ENCODE measurements at regions not wholly inside any gene's neighbourhood (a gene's known extent, or its start where the extent isn't known, plus 50 kb on each side); places are given as distances from the start of the nearest gene placed in this dataset.
"Not testable (repeated sequence)": the region's sequence is repeated elsewhere in the genome, so short reads cannot be mapped to it uniquely, and the experiment has no call there.

DNA sequence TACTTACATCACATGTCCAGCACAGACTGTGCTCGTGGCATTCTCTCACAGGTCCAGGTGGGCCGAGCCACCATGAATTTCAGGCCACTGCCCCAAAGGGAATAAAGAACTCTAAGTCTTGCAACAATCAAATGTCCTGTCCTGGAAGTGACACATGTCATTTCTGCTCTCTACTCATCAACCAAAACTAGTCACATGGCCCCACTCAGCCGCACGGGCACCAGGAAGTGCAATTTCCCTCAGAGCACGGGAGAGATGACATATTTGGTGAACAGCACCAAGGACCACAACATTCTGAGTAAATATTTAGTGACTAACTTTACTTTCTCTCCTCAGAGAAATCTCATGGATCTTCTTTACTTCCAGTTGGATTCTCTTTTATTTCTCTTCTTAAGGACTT lies 131.1 kb upstream of the TUT7 start:
- Histone ChIP-seq H3K27ac (ENCODE audit: low read depth in 2 of 2, low read length in 2 of 2) (no peak overlapping the region), H3K9me3 (ENCODE audit: control insufficient read depth in 2 of 2, low read length in 2 of 2) (no peaks in the 10 kb centered on the region), H3K36me3 (ENCODE audit: control insufficient read depth in 2 of 2, insufficient read depth in 2 of 2, low read length in 2 of 2) (no peaks in the 10 kb centered on the region), H3K4me1 (ENCODE audit: control insufficient read depth in 2 of 2, insufficient read depth in 2 of 2, low read length in 2 of 2) (no peaks in the 10 kb centered on the region), H3K27me3 (ENCODE audit: control insufficient read depth in 2 of 2, insufficient read depth in 2 of 2, low read length in 2 of 2) (no peaks in the 10 kb centered on the region), H3K9ac (ENCODE audit: low read depth in 1 of 2, low read length in 2 of 2) (no peak overlapping the region), H3K4me3 (ENCODE audit: low read length in 2 of 2) (no peak overlapping the region)

DNA sequence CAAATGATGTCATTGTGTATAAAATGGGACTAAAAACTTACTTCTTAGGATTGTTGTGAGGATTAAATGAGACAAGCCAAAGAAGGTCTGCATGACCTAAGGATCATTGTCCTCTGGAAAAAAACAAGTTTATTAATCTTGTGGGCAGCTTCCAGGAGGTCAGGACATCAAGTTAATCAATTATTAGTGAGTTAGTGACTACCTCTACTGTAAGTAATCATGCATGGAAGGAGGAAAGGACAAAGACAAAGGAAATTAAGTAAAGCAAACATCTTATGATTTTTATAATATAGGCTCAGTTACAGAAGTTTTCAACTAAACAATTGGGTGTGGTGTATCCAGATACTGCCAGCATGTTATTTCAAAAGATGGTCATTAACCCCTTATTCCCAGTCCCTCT lies 129.3 kb upstream of the TUT7 start:
- Histone ChIP-seq H3K27me3 (ENCODE audit: control insufficient read depth in 2 of 2, insufficient read depth in 2 of 2, low read length in 2 of 2) (no peaks in the 10 kb centered on the region), H3K36me3 (ENCODE audit: control insufficient read depth in 2 of 2, insufficient read depth in 2 of 2, low read length in 2 of 2) (no peaks in the 10 kb centered on the region), H3K4me3 (ENCODE audit: low read length in 2 of 2) (no peak overlapping the region)

GRCh38 chr9:86481466-86481865 lies 127.3 kb upstream of the TUT7 start:
- Histone ChIP-seq H3K4me3 (ENCODE audit: low read length in 2 of 2) (no peak overlapping the region), H3K36me3 (ENCODE audit: control insufficient read depth in 2 of 2, insufficient read depth in 2 of 2, low read length in 2 of 2) (no peaks in the 10 kb centered on the region), H3K27ac (ENCODE audit: low read depth in 2 of 2, low read length in 2 of 2) (no peak overlapping the region), H3K4me1 (ENCODE audit: control insufficient read depth in 2 of 2, insufficient read depth in 2 of 2, low read length in 2 of 2) (no peaks in the 10 kb centered on the region), H3K27me3 (ENCODE audit: control insufficient read depth in 2 of 2, insufficient read depth in 2 of 2, low read length in 2 of 2) (no peaks in the 10 kb centered on the region), H3K9me3 (ENCODE audit: control insufficient read depth in 2 of 2, low read length in 2 of 2) (no peaks in the 10 kb centered on the region), H3K9ac (ENCODE audit: low read depth in 1 of 2, low read length in 2 of 2) (no peak overlapping the region)

More for the DNA sequence above, 129.3 kb upstream of the TUT7 start:
- Histone ChIP-seq H3K27ac (ENCODE audit: low read depth in 2 of 2, low read length in 2 of 2) (no peak overlapping the region), H3K4me1 (ENCODE audit: control insufficient read depth in 2 of 2, insufficient read depth in 2 of 2, low read length in 2 of 2) (no peaks in the 10 kb centered on the region), H3K9ac (ENCODE audit: low read depth in 1 of 2, low read length in 2 of 2) (no peak overlapping the region), H3K9me3 (ENCODE audit: control insufficient read depth in 2 of 2, low read length in 2 of 2) (no peaks in the 10 kb centered on the region)

GRCh38 chr9:86475255-86475654 lies 121.0 kb upstream of the TUT7 start:
- not testable (repeated sequence) for H3K9me3 ChIP-seq (ENCODE audit: control insufficient read depth in 2 of 2, low read length in 2 of 2); H3K36me3 ChIP-seq (ENCODE audit: control insufficient read depth in 2 of 2, insufficient read depth in 2 of 2, low read length in 2 of 2); H3K9ac ChIP-seq (ENCODE audit: low read depth in 1 of 2, low read length in 2 of 2); H3K4me3 ChIP-seq (ENCODE audit: low read length in 2 of 2); H3K27ac ChIP-seq (ENCODE audit: low read depth in 2 of 2, low read length in 2 of 2); H3K27me3 ChIP-seq (ENCODE audit: control insufficient read depth in 2 of 2, insufficient read depth in 2 of 2, low read length in 2 of 2); H3K4me1 ChIP-seq (ENCODE audit: control insufficient read depth in 2 of 2, insufficient read depth in 2 of 2, low read length in 2 of 2)

DNA sequence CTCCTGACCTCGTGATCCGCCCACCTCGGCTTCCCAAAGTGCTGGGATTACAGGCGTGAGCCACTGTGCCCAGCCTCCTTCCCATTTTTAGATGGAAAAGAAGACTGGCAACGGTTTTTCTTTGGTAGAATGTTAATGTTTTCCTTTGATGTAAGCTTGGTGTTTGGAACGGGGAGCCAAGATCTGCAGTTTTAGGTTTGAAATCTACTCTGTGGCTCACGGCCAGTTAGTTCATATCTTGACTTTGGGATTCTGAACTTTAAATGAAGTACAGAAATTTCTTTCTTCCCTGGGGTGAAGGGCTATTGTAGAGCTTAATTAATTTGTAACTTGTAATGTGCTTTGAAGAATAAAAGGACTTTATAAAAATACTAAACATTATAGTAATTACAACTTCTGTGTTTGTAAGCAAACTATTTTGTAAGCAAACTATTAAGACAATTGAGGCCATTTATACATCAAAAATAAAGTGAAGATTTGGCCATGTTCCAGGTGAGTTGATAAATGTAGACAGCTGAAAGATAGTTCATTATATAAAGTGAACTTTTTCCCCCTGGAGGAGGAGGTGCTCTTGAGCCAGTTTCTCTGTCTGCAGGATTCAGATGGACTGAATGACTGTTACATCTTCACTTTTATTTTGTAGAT lies 117.1 kb upstream of the TUT7 start:
- H3K4me1 ChIP-seq (ENCODE audit: control insufficient read depth in 2 of 2, insufficient read depth in 2 of 2, low read length in 2 of 2) = no peaks in the 10 kb centered on the region
- H3K9ac ChIP-seq (ENCODE audit: low read depth in 1 of 2, low read length in 2 of 2) = no peak overlapping the region
- no peaks in the 10 kb centered on the region for H3K27me3 ChIP-seq (ENCODE audit: control insufficient read depth in 2 of 2, insufficient read depth in 2 of 2, low read length in 2 of 2)
- H3K9me3 ChIP-seq (ENCODE audit: control insufficient read depth in 2 of 2, low read length in 2 of 2) = no peaks in the 10 kb centered on the region
- H3K4me3 ChIP-seq (ENCODE audit: low read length in 2 of 2) = no peak overlapping the region
- H3K27ac ChIP-seq (ENCODE audit: low read depth in 2 of 2, low read length in 2 of 2) = no peak overlapping the region
- H3K36me3 ChIP-seq (ENCODE audit: control insufficient read depth in 2 of 2, insufficient read depth in 2 of 2, low read length in 2 of 2) = no peaks in the 10 kb centered on the region

GRCh38 chr9:86470326-86470725 lies 116.1 kb upstream of the TUT7 start:
- Histone ChIP-seq H3K27me3 (ENCODE audit: control insufficient read depth in 2 of 2, insufficient read depth in 2 of 2, low read length in 2 of 2) (no peaks in the 10 kb centered on the region), H3K9me3 (ENCODE audit: control insufficient read depth in 2 of 2, low read length in 2 of 2) (no peaks in the 10 kb centered on the region), H3K4me3 (ENCODE audit: low read length in 2 of 2) (no peak overlapping the region), H3K27ac (ENCODE audit: low read depth in 2 of 2, low read length in 2 of 2) (no peak overlapping the region), H3K36me3 (ENCODE audit: control insufficient read depth in 2 of 2, insufficient read depth in 2 of 2, low read length in 2 of 2) (no peaks in the 10 kb centered on the region), H3K4me1 (ENCODE audit: control insufficient read depth in 2 of 2, insufficient read depth in 2 of 2, low read length in 2 of 2) (no peaks in the 10 kb centered on the region), H3K9ac (ENCODE audit: low read depth in 1 of 2, low read length in 2 of 2) (no peak overlapping the region)

DNA sequence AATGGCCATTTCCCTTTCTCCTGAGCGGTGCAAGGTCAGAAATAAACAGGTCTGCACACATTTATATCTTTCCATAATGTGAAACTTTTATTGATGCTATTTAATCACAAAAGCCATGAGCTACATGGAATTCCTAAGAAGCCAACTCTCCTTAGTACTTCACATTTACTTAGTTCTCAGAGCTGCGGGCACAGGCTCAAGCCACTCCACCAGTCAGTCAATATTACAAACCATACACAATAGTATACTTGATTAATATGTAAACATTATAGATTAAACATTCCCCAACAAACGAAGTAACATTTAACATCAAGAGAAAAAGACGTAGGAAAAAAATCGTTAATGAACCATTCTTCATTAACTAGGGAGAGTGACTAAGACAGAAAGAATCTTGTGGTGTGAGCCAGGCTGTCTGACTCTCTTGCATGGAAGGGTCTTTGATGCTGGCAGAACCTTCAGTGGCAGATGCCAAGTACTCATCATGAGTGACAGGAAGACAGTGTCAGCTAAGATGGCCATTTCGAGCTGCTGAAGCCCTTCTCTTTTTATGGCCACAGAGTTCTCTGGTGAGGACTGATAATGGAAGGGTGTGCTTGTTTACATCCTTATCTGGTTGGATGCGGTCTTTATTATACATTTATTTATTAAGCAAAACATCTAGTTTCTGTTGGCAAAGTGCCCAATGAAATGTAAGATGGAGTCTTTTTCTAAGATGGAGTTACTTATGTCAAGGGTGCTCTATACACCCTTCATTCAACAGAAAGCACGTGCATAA lies 115.5 kb upstream of the TUT7 start:
- H3K4me3 ChIP-seq (ENCODE audit: low read length in 2 of 2) = no peak overlapping the region
- H3K9ac ChIP-seq (ENCODE audit: low read depth in 1 of 2, low read length in 2 of 2) = no peak overlapping the region
- H3K9me3 ChIP-seq (ENCODE audit: control insufficient read depth in 2 of 2, low read length in 2 of 2) = no peaks in the 10 kb centered on the region
- H3K4me1 ChIP-seq (ENCODE audit: control insufficient read depth in 2 of 2, insufficient read depth in 2 of 2, low read length in 2 of 2) = no peaks in the 10 kb centered on the region
- H3K27me3 ChIP-seq (ENCODE audit: control insufficient read depth in 2 of 2, insufficient read depth in 2 of 2, low read length in 2 of 2) = no peaks in the 10 kb centered on the region
- no peaks in the 10 kb centered on the region for H3K36me3 ChIP-seq (ENCODE audit: control insufficient read depth in 2 of 2, insufficient read depth in 2 of 2, low read length in 2 of 2)
- H3K27ac ChIP-seq (ENCODE audit: low read depth in 2 of 2, low read length in 2 of 2) = no peak overlapping the region

DNA sequence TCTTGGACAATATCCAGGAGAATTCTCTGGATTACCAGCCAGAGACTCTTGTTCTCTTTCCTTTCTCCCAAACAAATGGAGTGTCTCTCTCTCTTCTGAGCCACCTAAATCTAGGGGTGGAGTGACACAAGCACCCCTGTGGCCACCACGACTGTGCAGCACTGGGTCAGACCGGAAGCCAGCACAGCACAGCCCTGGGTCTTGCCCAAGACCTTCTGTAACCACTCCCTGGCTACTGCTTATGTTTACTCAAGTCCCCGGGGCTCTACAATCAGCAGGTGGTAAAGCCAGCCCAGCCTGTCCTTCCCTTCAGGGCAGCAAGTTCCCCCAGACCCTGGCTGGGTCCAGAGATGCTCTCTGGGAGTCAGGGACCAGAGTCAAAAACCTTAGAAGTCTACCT lies 110.0 kb upstream of the TUT7 start:
- H3K9me3 ChIP-seq (ENCODE audit: control insufficient read depth in 2 of 2, low read length in 2 of 2) = no peaks in the 10 kb centered on the region
- no peaks in the 10 kb centered on the region for H3K4me1 ChIP-seq (ENCODE audit: control insufficient read depth in 2 of 2, insufficient read depth in 2 of 2, low read length in 2 of 2)
- H3K27me3 ChIP-seq (ENCODE audit: control insufficient read depth in 2 of 2, insufficient read depth in 2 of 2, low read length in 2 of 2) = no peaks in the 10 kb centered on the region
- H3K27ac ChIP-seq (ENCODE audit: low read depth in 2 of 2, low read length in 2 of 2) = no peak overlapping the region
- no peak overlapping the region for H3K4me3 ChIP-seq (ENCODE audit: low read length in 2 of 2)
- no peaks in the 10 kb centered on the region for H3K36me3 ChIP-seq (ENCODE audit: control insufficient read depth in 2 of 2, insufficient read depth in 2 of 2, low read length in 2 of 2)
- no peak overlapping the region for H3K9ac ChIP-seq (ENCODE audit: low read depth in 1 of 2, low read length in 2 of 2)

- Histone ChIP-seq H3K9ac (ENCODE audit: low read depth in 1 of 2, low read length in 2 of 2) (no peak overlapping the region), H3K27me3 (ENCODE audit: control insufficient read depth in 2 of 2, insufficient read depth in 2 of 2, low read length in 2 of 2) (no peaks in the 10 kb centered on the region), H3K27ac (ENCODE audit: low read depth in 2 of 2, low read length in 2 of 2) (no peak overlapping the region)
These were observed 106.2 kb upstream of the TUT7 start for GRCh38 chr9:86460216-86461002.

GRCh38 chr9:86459599-86460155 lies 105.5 kb upstream of the TUT7 start:
- no peak overlapping the region for H3K9ac ChIP-seq (ENCODE audit: low read depth in 1 of 2, low read length in 2 of 2)
- no peaks in the 10 kb centered on the region for H3K36me3 ChIP-seq (ENCODE audit: control insufficient read depth in 2 of 2, insufficient read depth in 2 of 2, low read length in 2 of 2)
- H3K27me3 ChIP-seq (ENCODE audit: control insufficient read depth in 2 of 2, insufficient read depth in 2 of 2, low read length in 2 of 2) = no peaks in the 10 kb centered on the region
- no peak overlapping the region for H3K4me3 ChIP-seq (ENCODE audit: low read length in 2 of 2)
- no peak overlapping the region for H3K27ac ChIP-seq (ENCODE audit: low read depth in 2 of 2, low read length in 2 of 2)
- H3K9me3 ChIP-seq (ENCODE audit: control insufficient read depth in 2 of 2, low read length in 2 of 2) = no peaks in the 10 kb centered on the region
- no peaks in the 10 kb centered on the region for H3K4me1 ChIP-seq (ENCODE audit: control insufficient read depth in 2 of 2, insufficient read depth in 2 of 2, low read length in 2 of 2)

More at GRCh38 chr9:86460216-86461002, 106.2 kb upstream of the TUT7 start:
- H3K36me3 ChIP-seq (ENCODE audit: control insufficient read depth in 2 of 2, insufficient read depth in 2 of 2, low read length in 2 of 2) = no peaks in the 10 kb centered on the region
- H3K4me3 ChIP-seq (ENCODE audit: low read length in 2 of 2) = no peak overlapping the region
- no peaks in the 10 kb centered on the region for H3K9me3 ChIP-seq (ENCODE audit: control insufficient read depth in 2 of 2, low read length in 2 of 2)
- no peaks in the 10 kb centered on the region for H3K4me1 ChIP-seq (ENCODE audit: control insufficient read depth in 2 of 2, insufficient read depth in 2 of 2, low read length in 2 of 2)
